ENCODE measurements at regions not wholly inside any gene's neighbourhood (a gene's known extent, or its start where the extent isn't known, plus 50 kb on each side); places are given as distances from the start of the nearest gene placed in this dataset.

GRCh38 chr2:66041902-66042657, 392.8 kb upstream of the MEIS1 start:
- no peaks in the 10 kb centered on the region for H3K27me3 ChIP-seq
- no peak for ATAC-seq

GRCh38 chr2:66036948-66037347, 398.0 kb upstream of the MEIS1 start:
- no peaks in the 10 kb centered on the region for H3K27me3 ChIP-seq
- TF ChIP-seq POLR2AphosphoS5 (IDR thresholded peaks at IDR 0.05) (no peak), EP300 (IDR thresholded peaks at IDR 0.05) (no peak), POLR2A (IDR thresholded peaks at IDR 0.05) (no peak), CTCF (IDR thresholded peaks at IDR 0.05) (no peak)
- ATAC-seq = no peak
- H3K4me3 ChIP-seq = no peak overlapping the region
- H3K27ac ChIP-seq = no peak overlapping the region
- H3K4me1 ChIP-seq = no peaks in the 10 kb centered on the region
- 100% methylated on average over 1 of the region's 1 CpG for WGBS, 2 donors (ENCODE audit: low coverage in 1 of 2)
- H3K36me3 ChIP-seq = no peaks in the 10 kb centered on the region
- H3K9me3 ChIP-seq = no peaks in the 10 kb centered on the region

More at GRCh38 chr2:66041902-66042657, 392.8 kb upstream of the MEIS1 start:
- no peak overlapping the region for H3K4me3 ChIP-seq
- no peaks in the 10 kb centered on the region for H3K4me1 ChIP-seq
- no peaks in the 10 kb centered on the region for H3K36me3 ChIP-seq
- no peaks in the 10 kb centered on the region for H3K9me3 ChIP-seq
- TF ChIP-seq CTCF (IDR thresholded peaks at IDR 0.05) (no peak), EP300 (IDR thresholded peaks at IDR 0.05) (no peak), POLR2A (IDR thresholded peaks at IDR 0.05) (no peak), POLR2AphosphoS5 (IDR thresholded peaks at IDR 0.05) (no peak)
- no peak overlapping the region for H3K27ac ChIP-seq
- 77 to 81% methylated on average over 6 to 7 of the region's 7 CpGs for WGBS, 2 donors (ENCODE audit: low coverage in 1 of 2)

- no peaks in the 10 kb centered on the region for H3K36me3 ChIP-seq
- TF ChIP-seq CTCF (IDR thresholded peaks at IDR 0.05) (no peak), EP300 (IDR thresholded peaks at IDR 0.05) (no peak), POLR2A (IDR thresholded peaks at IDR 0.05) (no peak), POLR2AphosphoS5 (IDR thresholded peaks at IDR 0.05) (no peak)
- no peaks in the 10 kb centered on the region for H3K9me3 ChIP-seq
- no peak overlapping the region for H3K4me3 ChIP-seq
- no peaks in the 10 kb centered on the region for H3K27me3 ChIP-seq
- ATAC-seq = no peak
- no peaks in the 10 kb centered on the region for H3K4me1 ChIP-seq
- no peak overlapping the region for H3K27ac ChIP-seq
Measured at GRCh38 chr2:66034467-66034866, 400.5 kb upstream of the MEIS1 start.

GRCh38 chr2:66032226-66032775, 402.6 kb upstream of the MEIS1 start:
- ATAC-seq = no peak
- H3K27me3 ChIP-seq = no peaks in the 10 kb centered on the region
- no peaks in the 10 kb centered on the region for H3K36me3 ChIP-seq
- no peak overlapping the region for H3K4me3 ChIP-seq
- 86 to 100% methylated on average over 1 of the region's 1 CpG for WGBS, 2 donors (ENCODE audit: low coverage in 1 of 2)
- no peaks in the 10 kb centered on the region for H3K9me3 ChIP-seq
- H3K4me1 ChIP-seq = no peaks in the 10 kb centered on the region
- no peak overlapping the region for H3K27ac ChIP-seq
- TF ChIP-seq EP300 (IDR thresholded peaks at IDR 0.05) = no peak
- TF ChIP-seq POLR2A (IDR thresholded peaks at IDR 0.05) = no peak
- TF ChIP-seq POLR2AphosphoS5 (IDR thresholded peaks at IDR 0.05) = no peak
- no peak for TF ChIP-seq CTCF (IDR thresholded peaks at IDR 0.05)

GRCh38 chr2:66031236-66031635, 403.7 kb upstream of the MEIS1 start:
- 81 to 84% methylated on average over 4 of the region's 4 CpGs for WGBS, 2 donors (ENCODE audit: low coverage in 1 of 2)
- H3K27me3 ChIP-seq = no peaks in the 10 kb centered on the region
- H3K36me3 ChIP-seq = no peaks in the 10 kb centered on the region
- no peak for TF ChIP-seq EP300 (IDR thresholded peaks at IDR 0.05)
- no peak overlapping the region for H3K27ac ChIP-seq
- H3K9me3 ChIP-seq = no peaks in the 10 kb centered on the region
- H3K4me3 ChIP-seq = no peak overlapping the region
- no peaks in the 10 kb centered on the region for H3K4me1 ChIP-seq
- ATAC-seq = no peak

Data from gastroesophageal sphincter (tissue), 4 donors.